ENCODE measurements at regions not wholly inside any gene's neighbourhood (a gene's known extent, or its start where the extent isn't known, plus 50 kb on each side); places are given as distances from the start of the nearest gene placed in this dataset.

DNA sequence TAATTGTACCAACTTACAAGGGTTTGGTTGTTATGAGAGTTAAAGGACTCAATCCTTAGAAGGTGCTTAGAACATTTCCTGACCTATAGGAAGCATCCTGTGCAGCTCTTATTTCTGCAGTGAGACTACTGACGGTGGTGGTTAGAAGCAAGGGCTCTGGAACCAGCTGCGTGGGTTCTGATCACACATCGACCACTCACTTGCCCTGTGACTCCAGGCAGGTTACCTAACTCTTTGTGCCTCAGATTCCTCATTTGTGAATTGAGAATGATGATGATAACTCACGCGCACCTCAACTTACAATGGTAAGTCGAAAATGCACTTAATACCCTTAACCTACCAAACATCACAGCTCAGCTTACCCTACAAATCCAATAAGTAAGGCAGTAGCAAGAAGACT is 80.7 kb upstream of the SPATA12 start:
- H3K27me3 ChIP-seq (replicated peaks; ENCODE audit: control insufficient read depth, insufficient read depth, low read length): no peaks in the 10 kb centered on the region
- no peaks in the 10 kb centered on the region for H3K36me3 ChIP-seq (ENCODE audit: control insufficient read depth, insufficient read depth, low read length)
- no peak for DNase-seq (ENCODE audit: extremely low read depth, insufficient read length)
- H3K4me3 ChIP-seq (replicated peaks; ENCODE audit: low read depth, low read length): no peak overlapping the region
- no peak for TF ChIP-seq CTCF (IDR thresholded peaks at IDR 0.05; ENCODE audit: insufficient read depth, low read length, poor library complexity, severe bottlenecking)

GRCh38 chr3:56977561-56977889 is 82.9 kb upstream of the SPATA12 start:
- DNase-seq (ENCODE audit: extremely low read depth, insufficient read length): no peak
- TF ChIP-seq CTCF (IDR thresholded peaks at IDR 0.05; ENCODE audit: insufficient read depth, low read length, poor library complexity, severe bottlenecking): no peak
- Histone ChIP-seq H3K36me3 (ENCODE audit: control insufficient read depth, insufficient read depth, low read length) (no peaks in the 10 kb centered on the region), H3K4me3 (replicated peaks; ENCODE audit: low read depth, low read length) (no peak overlapping the region), H3K27me3 (replicated peaks; ENCODE audit: control insufficient read depth, insufficient read depth, low read length) (no peaks in the 10 kb centered on the region)

DNA sequence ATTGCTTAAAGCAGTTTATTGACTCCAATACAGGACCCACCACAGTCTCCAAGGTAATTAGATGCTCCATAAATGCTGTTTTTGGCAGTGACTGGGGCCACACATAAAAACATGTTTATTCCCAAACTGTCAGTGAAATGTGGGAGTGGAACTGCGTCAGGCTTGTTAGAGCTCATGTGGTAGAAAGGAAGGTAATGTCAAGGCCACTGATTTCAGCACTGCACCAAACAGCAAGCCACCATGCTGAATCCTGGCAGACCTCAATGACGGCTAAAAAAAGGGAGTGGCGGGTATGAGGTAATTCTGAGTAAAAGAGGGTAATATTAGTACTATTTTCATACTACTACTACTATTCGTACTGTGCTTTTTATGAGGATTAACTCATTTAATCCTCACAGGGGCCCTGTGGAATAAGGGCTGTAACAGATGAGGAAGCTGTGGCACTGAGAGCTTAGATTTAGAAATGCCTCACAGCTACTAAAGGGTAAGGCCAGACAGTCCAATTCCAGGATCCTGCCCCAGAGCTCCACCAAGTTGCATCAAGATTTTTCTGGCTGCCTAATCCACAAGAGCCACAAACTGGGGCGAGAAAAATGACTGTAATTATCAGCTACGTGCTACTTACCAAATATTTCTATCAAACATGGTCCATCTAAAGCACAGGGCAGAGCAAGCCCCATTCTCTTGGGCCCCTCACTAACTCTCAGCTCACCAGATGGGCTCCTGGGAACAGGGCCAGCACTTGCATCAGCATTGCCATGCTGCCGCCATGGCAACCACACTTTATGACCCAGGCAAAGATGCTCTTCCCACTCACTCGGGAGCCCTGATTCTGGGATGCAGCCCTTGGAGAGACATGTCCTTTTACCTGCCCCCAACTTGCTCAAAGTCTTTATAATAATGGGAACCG is 83.6 kb upstream of the SPATA12 start:
- no peaks in the 10 kb centered on the region for H3K27me3 ChIP-seq (replicated peaks; ENCODE audit: control insufficient read depth, insufficient read depth, low read length)
- H3K4me3 ChIP-seq (replicated peaks; ENCODE audit: low read depth, low read length): no peak overlapping the region
- H3K36me3 ChIP-seq (ENCODE audit: control insufficient read depth, insufficient read depth, low read length): no peaks in the 10 kb centered on the region
- no peak for TF ChIP-seq CTCF (IDR thresholded peaks at IDR 0.05; ENCODE audit: insufficient read depth, low read length, poor library complexity, severe bottlenecking)
- DNase-seq (ENCODE audit: extremely low read depth, insufficient read length): no peak

GRCh38 chr3:56975567-56975966 is 84.9 kb upstream of the SPATA12 start:
- TF ChIP-seq CTCF (IDR thresholded peaks at IDR 0.05; ENCODE audit: insufficient read depth, low read length, poor library complexity, severe bottlenecking): no peak
- no peak for DNase-seq (ENCODE audit: extremely low read depth, insufficient read length)
- Histone ChIP-seq H3K27me3 (replicated peaks; ENCODE audit: control insufficient read depth, insufficient read depth, low read length) (no peaks in the 10 kb centered on the region), H3K36me3 (ENCODE audit: control insufficient read depth, insufficient read depth, low read length) (no peaks in the 10 kb centered on the region), H3K4me3 (replicated peaks; ENCODE audit: low read depth, low read length) (no peak overlapping the region)

- H3K27me3 ChIP-seq (replicated peaks; ENCODE audit: control insufficient read depth, insufficient read depth, low read length): no peaks in the 10 kb centered on the region
- no peaks in the 10 kb centered on the region for H3K36me3 ChIP-seq (ENCODE audit: control insufficient read depth, insufficient read depth, low read length)
- no peak overlapping the region for H3K4me3 ChIP-seq (replicated peaks; ENCODE audit: low read depth, low read length)
- no peak for DNase-seq (ENCODE audit: extremely low read depth, insufficient read length)
- no peak for TF ChIP-seq CTCF (IDR thresholded peaks at IDR 0.05; ENCODE audit: insufficient read depth, low read length, poor library complexity, severe bottlenecking)
Observed at GRCh38 chr3:56974247-56974930, 86.1 kb upstream of the SPATA12 start.
